Endothelial cell of umbilical vein (primary cell): ENCODE measurements at regions not wholly inside any gene's neighbourhood (a gene's known extent, or its start where the extent isn't known, plus 50 kb on each side); places are given as distances from the start of the nearest gene placed in this dataset.
"Not testable (repeated sequence)": the region's sequence is repeated elsewhere in the genome, so short reads cannot be mapped to it uniquely, and the experiment has no call there.

Experiments used
- CTCF ChIP-seq, 2 donors: IDR thresholded peaks; 1 replicate in 1 of 2; 2 replicates in 1 of 2; pipeline ENCODE4 v1.5.1; 2011; ENCODE audit warnings: low read length in 2 of 2, mild to moderate bottlenecking in 2 of 2, moderate library complexity in 2 of 2, control low read depth in 1 of 2, inconsistent platforms in 1 of 2, low read depth in 1 of 2; ENCODE audit not compliant: insufficient read depth in 1 of 2; ENCODE audit errors: extremely low read depth in 1 of 2
- EZH2 ChIP-seq: IDR thresholded peaks from 2 replicates; pipeline ENCODE4 v1.6.1; 2012; ENCODE audit warnings: borderline replicate concordance, low read depth, mild to moderate bottlenecking, moderate library complexity, low read length, inconsistent platforms; ENCODE audit not compliant: severe bottlenecking
- MYC ChIP-seq: IDR thresholded peaks from one replicate; pipeline ENCODE4 v1.6.1; 2011; ENCODE audit warnings: mild to moderate bottlenecking, low read depth, low read length
- POLR2A ChIP-seq: IDR thresholded peaks from 2 replicates; pipeline ENCODE4 v1.6.1; 2012; ENCODE audit warnings: low read depth, mild to moderate bottlenecking, control low read depth, low read length

GRCh38 chr10:46646132-46646531, 67.2 kb downstream of the SYT15 start:
- not testable (repeated sequence) for TF ChIP-seq CTCF (IDR thresholded peaks at IDR 0.05; ENCODE audit: extremely low read depth in 1 of 2, insufficient read depth in 1 of 2, low read depth in 1 of 2, low read length in 2 of 2); MYC; EZH2; POLR2A
